CD14-positive monocyte (primary cell): ENCODE measurements at regions not wholly inside any gene's neighbourhood (a gene's known extent, or its start where the extent isn't known, plus 50 kb on each side); places are given as distances from the start of the nearest gene placed in this dataset.

Experiments used
- DNase-seq, 3 donors: peaks; one replicate each; pipeline ENCODE4 v3.0.0-alpha.2; 2011 to 2022
- H2AFZ ChIP-seq: 2 replicates; pipeline ENCODE4 v1.6.0; 2012; ENCODE audit warnings: mild to moderate bottlenecking, low read depth, low read length, inconsistent platforms; ENCODE audit not compliant: insufficient read depth, poor library complexity, severe bottlenecking
- H3K27ac ChIP-seq, 2 donors: 1 replicate in 1 of 2; 2 replicates in 1 of 2; pipeline ENCODE4 v1.5.1; 2012 to 2013; ENCODE audit warnings: low read length in 2 of 2, control low read depth in 1 of 2, inconsistent platforms in 1 of 2, low read depth in 1 of 2, mild to moderate bottlenecking in 1 of 2
- H3K27me3 ChIP-seq, 2 donors: one replicate each; pipeline versions ENCODE4 v1.6.0 to v1.6.1; 2011 to 2013; ENCODE audit warnings: low read length in 2 of 2; ENCODE audit not compliant: control insufficient read depth in 2 of 2, insufficient read depth in 2 of 2
- H3K36me3 ChIP-seq, 2 donors: replicated peaks in 1 of 2; 1 replicate in 1 of 2; 2 replicates in 1 of 2; pipeline versions ENCODE4 v1.5.1 to v1.6.1; 2012 to 2013; ENCODE audit warnings: low read length in 2 of 2, control low read depth in 1 of 2, inconsistent platforms in 1 of 2, mild to moderate bottlenecking in 1 of 2; ENCODE audit not compliant: insufficient read depth in 2 of 2, control insufficient read depth in 1 of 2
- H3K4me1 ChIP-seq, 2 donors: 1 replicate in 1 of 2; 2 replicates in 1 of 2; pipeline versions ENCODE4 v1.5.1 to v1.6.1; 2012 to 2013; ENCODE audit warnings: low read length in 2 of 2, control low read depth in 1 of 2, inconsistent platforms in 1 of 2, mild to moderate bottlenecking in 1 of 2, moderate library complexity in 1 of 2; ENCODE audit not compliant: insufficient read depth in 2 of 2, control insufficient read depth in 1 of 2
- H3K4me2 ChIP-seq: replicated peaks from 2 replicates; pipeline ENCODE3; 2012; ENCODE audit warnings: low read length, moderate library complexity, mild to moderate bottlenecking; ENCODE audit not compliant: poor library complexity, severe bottlenecking; ENCODE audit errors: extremely low read depth
- H3K4me3 ChIP-seq, 3 experiments: fragments of 200-600 bp in 1 of 3; sonication (generic) in 1 of 3; replicated peaks in 1 of 3; 1 replicate in 2 of 3; 2 replicates in 1 of 3; pipeline ENCODE4 v1.5.1; 2011 to 2013; ENCODE audit warnings: low read length in 3 of 3, mild to moderate bottlenecking in 3 of 3, control low read depth in 2 of 3, low read depth in 2 of 3, inconsistent platforms in 1 of 3, moderate library complexity in 1 of 3
- H3K79me2 ChIP-seq: 2 replicates; pipeline ENCODE4 v1.6.0; 2012; ENCODE audit warnings: mild to moderate bottlenecking, control low read depth, inconsistent platforms, low read length, moderate library complexity; ENCODE audit not compliant: insufficient read depth
- H3K9ac ChIP-seq: 2 replicates; pipeline ENCODE4 v1.6.0; 2017; ENCODE audit warnings: low read length, mild to moderate bottlenecking; ENCODE audit not compliant: insufficient read depth, poor library complexity, severe bottlenecking
- H3K9me3 ChIP-seq, 2 donors: replicated peaks in 1 of 2; 1 replicate in 1 of 2; 2 replicates in 1 of 2; pipeline versions ENCODE4 v1.5.1 to v1.6.1; 2012 to 2013; ENCODE audit warnings: low read length in 2 of 2, control low read depth in 1 of 2; ENCODE audit not compliant: control insufficient read depth in 1 of 2, insufficient read depth in 1 of 2
- H4K20me1 ChIP-seq: 2 replicates; pipeline ENCODE4 v1.6.0; 2012; ENCODE audit warnings: mild to moderate bottlenecking, low read length, control low read depth, moderate library complexity; ENCODE audit not compliant: insufficient read depth
- H3K27ac Mint-ChIP-seq, 7 donors: one replicate each; pipeline ENCODE4 v1.8.0; 2020; ENCODE audit warnings: mild to moderate bottlenecking in 7 of 7, mixed read lengths in 7 of 7, moderate library complexity in 6 of 7, inconsistent platforms in 2 of 7
- H3K27me3 Mint-ChIP-seq, 3 donors: one replicate each; pipeline ENCODE4 v1.8.0; 2021 to 2022; ENCODE audit warnings: low read depth in 3 of 3, mild to moderate bottlenecking in 3 of 3, mixed read lengths in 3 of 3, moderate library complexity in 3 of 3, inconsistent platforms in 1 of 3
- H3K36me3 Mint-ChIP-seq, 2 donors: one replicate each; pipeline ENCODE4 v1.8.0; 2020; ENCODE audit warnings: mixed read lengths in 2 of 2, inconsistent platforms in 1 of 2, mild to moderate bottlenecking in 1 of 2
- H3K4me1 Mint-ChIP-seq: one replicate; pipeline ENCODE4 v1.8.0; 2020; ENCODE audit warnings: mild to moderate bottlenecking, mixed read lengths
- H3K4me3 Mint-ChIP-seq, 2 donors: one replicate each; pipeline ENCODE4 v1.8.0; 2020; ENCODE audit warnings: mild to moderate bottlenecking in 2 of 2, mixed read lengths in 2 of 2, moderate library complexity in 1 of 2
- H3K9me3 Mint-ChIP-seq, 7 donors: one replicate each; pipeline ENCODE4 v1.8.0; 2020 to 2022; ENCODE audit warnings: mixed read lengths in 7 of 7, mild to moderate bottlenecking in 6 of 7, moderate library complexity in 6 of 7, inconsistent platforms in 2 of 7
- CTCF ChIP-seq: fragments of 200-600 bp; IDR thresholded peaks from one replicate; pipeline ENCODE4 v1.8.0; 2022; ENCODE audit warnings: antibody characterized with exemption, mild to moderate bottlenecking
- WGBS: methylation state at CpG from one replicate; pipeline ENCODE4 v1.1.5; 2013; ENCODE audit warnings: missing lambda C conversion rate; ENCODE audit not compliant: insufficient coverage; 5-methylcytosine and 5-hydroxymethylcytosine counted together
- intact Hi-C, 2 donors: fragments of 100-400 bp; cut with micrococcal nuclease; formaldehyde crosslinking; loops; one replicate each; pipeline versions ENCODE4 v1.15.0 to v1.15.1; 2023

GRCh38 chr15:58291848-58292247, 139.9 kb upstream of the LIPC start:
- Histone ChIP-seq H4K20me1 (no peaks in the 10 kb centered on the region), H2AFZ (no peak overlapping the region), H3K27ac (no peak overlapping the region), H3K4me2 (no peak overlapping the region), H3K9me3 (peaks cover 7% of the 10 kb centered on the region in 2 donors), H3K79me2 (no peaks in the 10 kb centered on the region), H3K36me3 (no peaks in the 10 kb centered on the region), H3K4me3 (no peak overlapping the region), H3K9ac (no peak overlapping the region), H3K4me1 (no peaks in the 10 kb centered on the region), H3K27me3 (no peaks in the 10 kb centered on the region)
- Mint-ChIP-seq H3K27ac (no peak overlapping the region), H3K36me3 (no peaks in the 10 kb centered on the region), H3K27me3 (peaks cover 0 to under 1% (median 0%) of the 10 kb centered on the region in 3 donors), H3K4me1 (peaks cover 5% of the 10 kb centered on the region), H3K4me3 (no peak overlapping the region), H3K9me3 (peaks cover 5 to 20% (median 12%) of the 10 kb centered on the region in 7 donors)
- intact Hi-C loops, result no loop called here
- TF ChIP-seq CTCF, result no peak
- DNase-seq, result no peak

- Histone ChIP-seq H3K27ac (no peak overlapping the region), H3K4me3 (no peak overlapping the region), H3K27me3 (no peaks in the 10 kb centered on the region), H3K36me3 (no peaks in the 10 kb centered on the region), H3K9ac (no peak overlapping the region), H3K4me1 (no peaks in the 10 kb centered on the region), H3K4me2 (no peak overlapping the region), H3K9me3 (peaks cover 7% of the 10 kb centered on the region in 2 donors), H4K20me1 (no peaks in the 10 kb centered on the region), H2AFZ (no peak overlapping the region), H3K79me2 (no peaks in the 10 kb centered on the region)
- Mint-ChIP-seq H3K27me3 (peaks cover 0 to 2% (median 0%) of the 10 kb centered on the region in 3 donors), H3K36me3 (no peaks in the 10 kb centered on the region), H3K27ac (no peak overlapping the region), H3K4me1 (peaks cover 5% of the 10 kb centered on the region), H3K4me3 (no peak overlapping the region), H3K9me3 (peaks cover 5 to 22% (median 12%) of the 10 kb centered on the region in 7 donors)
- intact Hi-C loops, result no loop called here
- WGBS, result 100% methylated on average over 1 of the region's 3 CpGs
- no peak for TF ChIP-seq CTCF
- DNase-seq, result peak in 1 of 3 donors; percentile 8
Observed at GRCh38 chr15:58292751-58293175, 139.0 kb upstream of the LIPC start.
